Thoracic aorta (tissue), 2 donors: ENCODE measurements at regions not wholly inside any gene's neighbourhood (a gene's known extent, or its start where the extent isn't known, plus 50 kb on each side); places are given as distances from the start of the nearest gene placed in this dataset.

Experiments used
- ATAC-seq: fragments of 150-250 bp; one replicate; pipeline ENCODE4 v1.8.0; 2017; ENCODE audit warnings: low read depth; ENCODE audit not compliant: insufficient number of reproducible peaks, low FRiP score
- DNase-seq: peaks from one replicate; pipeline ENCODE4 v3.0.0-alpha.2; 2020; ENCODE audit warnings: low spot score
- H3K27ac ChIP-seq, 2 donors: fragments of 200-600 bp; sonication (generic); 1 replicate in 1 of 2; 2 replicates in 1 of 2; pipeline ENCODE4 v1.5.1; 2016; ENCODE audit warnings: mild to moderate bottlenecking in 2 of 2, moderate library complexity in 2 of 2
- H3K27me3 ChIP-seq: fragments of 200-600 bp; sonication (generic); replicated peaks from 2 replicates; pipeline ENCODE4 v1.6.0; 2016; ENCODE audit warnings: mild to moderate bottlenecking; ENCODE audit not compliant: insufficient read depth
- H3K36me3 ChIP-seq: fragments of 200-600 bp; sonication (generic); one replicate; pipeline ENCODE4 v1.5.1; 2016
- H3K4me1 ChIP-seq, 2 donors: fragments of 200-600 bp; sonication (generic); 1 replicate in 1 of 2; 2 replicates in 1 of 2; pipeline versions ENCODE4 v1.5.1 to v1.6.0; 2016; ENCODE audit warnings: low read depth in 2 of 2, mild to moderate bottlenecking in 1 of 2; ENCODE audit not compliant: control insufficient read depth in 1 of 2
- H3K4me3 ChIP-seq: fragments of 200-600 bp; sonication (generic); 2 replicates; pipeline ENCODE4 v1.5.1; 2016; ENCODE audit warnings: mild to moderate bottlenecking
- H3K9me3 ChIP-seq: fragments of 200-600 bp; sonication (generic); 2 replicates; pipeline ENCODE4 v1.5.1; 2016
- TF ChIP-seq, protein P1 (sequence below): fragments of 200-600 bp; sonication (generic); IDR thresholded peaks from one replicate; pipeline ENCODE4 v1.5.1; 2019; ENCODE audit warnings: antibody characterized with exemption

DNA sequence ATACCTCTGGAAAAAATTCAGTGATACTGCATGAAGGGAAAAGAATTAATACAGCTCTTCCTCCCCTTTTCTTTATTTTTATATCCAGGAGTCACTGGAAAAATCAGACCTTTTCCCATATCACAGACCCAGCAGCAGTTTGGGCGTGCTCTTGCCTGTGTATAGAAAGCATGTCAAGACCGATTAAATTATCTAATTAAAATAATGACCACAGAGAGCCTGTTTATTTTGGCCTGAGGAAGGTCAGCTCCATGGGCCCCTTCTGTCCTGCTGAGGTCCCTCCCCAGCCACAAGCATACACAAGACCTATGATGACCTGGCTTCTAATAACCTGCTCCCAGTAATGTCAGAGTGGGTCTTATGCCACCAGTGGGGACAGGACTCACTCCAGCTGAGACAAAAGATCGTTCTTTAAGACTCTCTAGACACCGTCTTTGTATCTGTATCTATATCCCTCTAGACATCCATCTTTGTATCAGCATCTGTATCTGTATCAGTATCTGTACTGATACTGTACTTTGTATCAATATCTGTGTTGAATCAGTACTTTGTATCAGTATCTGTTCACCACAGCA, 147.8 kb downstream of the VAPA start:
- no peak overlapping the region for H3K4me3 ChIP-seq
- ATAC-seq (no peak), DNase-seq (no peak)
- TF ChIP-seq, protein P1, sequence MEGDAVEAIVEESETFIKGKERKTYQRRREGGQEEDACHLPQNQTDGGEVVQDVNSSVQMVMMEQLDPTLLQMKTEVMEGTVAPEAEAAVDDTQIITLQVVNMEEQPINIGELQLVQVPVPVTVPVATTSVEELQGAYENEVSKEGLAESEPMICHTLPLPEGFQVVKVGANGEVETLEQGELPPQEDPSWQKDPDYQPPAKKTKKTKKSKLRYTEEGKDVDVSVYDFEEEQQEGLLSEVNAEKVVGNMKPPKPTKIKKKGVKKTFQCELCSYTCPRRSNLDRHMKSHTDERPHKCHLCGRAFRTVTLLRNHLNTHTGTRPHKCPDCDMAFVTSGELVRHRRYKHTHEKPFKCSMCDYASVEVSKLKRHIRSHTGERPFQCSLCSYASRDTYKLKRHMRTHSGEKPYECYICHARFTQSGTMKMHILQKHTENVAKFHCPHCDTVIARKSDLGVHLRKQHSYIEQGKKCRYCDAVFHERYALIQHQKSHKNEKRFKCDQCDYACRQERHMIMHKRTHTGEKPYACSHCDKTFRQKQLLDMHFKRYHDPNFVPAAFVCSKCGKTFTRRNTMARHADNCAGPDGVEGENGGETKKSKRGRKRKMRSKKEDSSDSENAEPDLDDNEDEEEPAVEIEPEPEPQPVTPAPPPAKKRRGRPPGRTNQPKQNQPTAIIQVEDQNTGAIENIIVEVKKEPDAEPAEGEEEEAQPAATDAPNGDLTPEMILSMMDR: no peak
- no peaks in the 10 kb centered on the region for H3K9me3 ChIP-seq
- H3K27me3 ChIP-seq: no peaks in the 10 kb centered on the region
- H3K36me3 ChIP-seq: no peaks in the 10 kb centered on the region
- H3K27ac ChIP-seq: no peak overlapping the region
- H3K4me1 ChIP-seq: peaks cover 12 to 17% of the 10 kb centered on the region in 2 donors

DNA sequence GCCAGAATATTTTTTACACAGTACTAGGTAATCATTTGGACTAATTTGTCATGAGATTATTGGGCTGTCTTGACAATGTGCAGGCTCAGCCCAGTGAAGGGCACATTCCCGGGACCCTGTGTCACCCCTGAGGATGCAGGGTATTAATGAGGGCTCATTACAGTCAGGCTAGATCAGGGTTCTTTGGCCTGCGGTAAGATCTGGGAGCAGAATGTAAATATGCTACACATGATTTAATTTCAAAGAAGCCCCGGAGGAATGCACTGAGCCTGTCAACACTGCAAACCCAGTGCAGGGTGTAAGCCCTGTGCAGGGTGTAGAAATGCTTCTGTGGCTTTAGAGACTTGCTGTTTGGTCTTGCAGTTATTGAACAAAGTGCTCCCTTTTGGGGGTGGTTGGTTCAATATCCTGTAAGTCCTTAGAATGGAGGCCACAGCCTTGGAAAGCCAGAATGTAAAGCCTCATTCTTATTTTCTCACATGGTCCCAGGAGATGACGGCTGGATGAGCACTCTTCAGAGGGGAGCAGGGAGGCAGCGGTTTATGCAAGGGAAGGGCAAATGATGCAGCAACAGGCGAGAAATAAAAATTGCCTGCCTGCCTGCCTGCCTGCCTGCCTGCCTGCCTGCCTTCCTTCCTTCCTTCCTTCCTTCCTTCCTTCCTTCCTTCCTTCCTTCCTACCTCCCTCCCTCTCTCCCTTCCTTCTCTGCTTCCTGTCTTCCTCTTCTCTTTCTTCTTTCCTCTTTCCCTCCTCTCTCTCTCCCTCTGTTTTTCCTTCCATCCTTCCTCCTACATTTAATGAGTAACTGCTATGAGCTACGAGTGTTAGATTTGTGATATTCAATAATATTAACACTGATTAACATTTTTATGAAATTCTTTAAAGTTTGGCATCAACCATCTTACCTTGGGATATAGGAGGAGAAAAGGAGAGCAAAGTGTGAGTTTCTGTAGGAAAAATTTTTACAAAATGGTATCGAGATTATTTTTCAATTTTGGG, 148.8 kb downstream of the VAPA start:
- TF ChIP-seq, protein P1: no peak
- H3K4me1 ChIP-seq: peaks cover 8 to 18% of the 10 kb centered on the region in 2 donors
- no peak overlapping the region for H3K4me3 ChIP-seq
- ATAC-seq (no peak), DNase-seq (no peak)
- no peaks in the 10 kb centered on the region for H3K9me3 ChIP-seq
- no peak overlapping the region for H3K27ac ChIP-seq
- H3K27me3 ChIP-seq: no peaks in the 10 kb centered on the region
- no peaks in the 10 kb centered on the region for H3K36me3 ChIP-seq

DNA sequence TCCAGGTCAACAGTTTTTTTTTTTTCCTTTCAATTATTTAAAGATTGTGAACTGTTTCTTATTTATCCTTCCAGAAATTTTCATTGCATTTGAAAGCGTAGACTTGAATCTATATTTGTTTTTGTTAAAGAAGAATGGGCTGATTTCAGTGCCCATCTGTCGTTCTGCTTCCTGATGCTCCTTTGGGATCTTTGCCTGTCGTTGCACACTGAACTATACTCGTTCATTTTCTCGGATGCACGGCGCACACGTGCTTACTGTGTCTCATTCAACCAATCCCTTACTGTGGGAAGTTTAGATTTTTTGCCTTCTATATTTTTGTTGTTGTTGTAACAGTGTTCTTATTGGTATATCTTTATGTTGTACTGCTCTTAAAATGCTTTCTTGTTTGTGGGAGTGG, 149.7 kb downstream of the VAPA start:
- peaks cover 3 to 18% of the 10 kb centered on the region in 2 donors for H3K4me1 ChIP-seq
- ATAC-seq (no peak), DNase-seq (no peak)
- H3K9me3 ChIP-seq: no peaks in the 10 kb centered on the region
- no peaks in the 10 kb centered on the region for H3K36me3 ChIP-seq
- no peaks in the 10 kb centered on the region for H3K27me3 ChIP-seq
- no peak overlapping the region for H3K4me3 ChIP-seq
- no peak overlapping the region for H3K27ac ChIP-seq
- TF ChIP-seq, protein P1: no peak

DNA sequence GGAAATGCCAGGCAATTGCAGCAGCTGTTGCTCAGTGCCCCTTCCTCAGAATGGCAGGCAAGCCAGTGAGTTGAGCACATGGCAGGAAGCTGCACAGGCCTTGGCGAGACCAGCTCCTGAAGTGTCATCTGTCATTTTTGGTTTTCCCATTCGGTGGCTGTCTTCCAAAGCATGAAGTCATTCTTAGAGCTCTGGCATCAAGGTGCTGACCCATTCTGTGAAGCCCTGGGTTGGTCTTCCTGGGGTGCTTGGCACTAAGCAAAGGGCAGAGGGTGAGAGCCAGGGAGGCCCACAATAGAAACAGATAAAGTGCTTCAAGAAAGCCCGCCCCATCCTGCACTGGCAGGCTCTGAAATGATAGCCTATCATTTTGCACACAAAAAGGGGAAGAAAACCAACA, 150.5 kb downstream of the VAPA start:
- H3K27me3 ChIP-seq: no peaks in the 10 kb centered on the region
- H3K27ac ChIP-seq: no peak overlapping the region
- peaks cover 3 to 15% of the 10 kb centered on the region in 2 donors for H3K4me1 ChIP-seq
- TF ChIP-seq, protein P1: no peak
- ATAC-seq: no peak
- no peak overlapping the region for H3K4me3 ChIP-seq
- no peak for DNase-seq
- H3K9me3 ChIP-seq: no peaks in the 10 kb centered on the region
- no peaks in the 10 kb centered on the region for H3K36me3 ChIP-seq

DNA sequence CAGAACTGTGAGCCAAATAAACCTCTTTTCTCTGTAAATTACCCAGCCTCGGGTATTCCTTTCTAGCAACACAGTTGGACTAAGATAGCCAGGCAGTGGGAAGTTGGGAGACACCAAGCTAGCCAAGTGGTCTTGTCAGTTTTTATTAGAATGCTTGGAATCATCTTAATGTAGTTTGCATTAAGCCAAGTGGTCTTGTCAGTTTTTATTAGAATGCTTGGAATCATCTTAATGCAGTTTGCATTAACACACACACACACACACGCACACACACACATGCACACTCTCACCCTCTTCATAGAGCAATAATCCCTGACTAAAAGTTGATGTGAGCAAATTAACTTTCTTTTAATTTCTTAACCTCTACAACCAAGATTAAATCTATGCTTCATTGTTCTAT, 151.5 kb downstream of the VAPA start:
- DNase-seq (no peak), ATAC-seq (no peak)

More for the DNA sequence above, 151.5 kb downstream of the VAPA start:
- no peaks in the 10 kb centered on the region for H3K27me3 ChIP-seq
- TF ChIP-seq, protein P1: no peak
- H3K4me3 ChIP-seq: no peak overlapping the region
- H3K27ac ChIP-seq: no peak overlapping the region
- H3K9me3 ChIP-seq: no peaks in the 10 kb centered on the region
- peaks cover 0 to 15% of the 10 kb centered on the region in 2 donors for H3K4me1 ChIP-seq
- H3K36me3 ChIP-seq: no peaks in the 10 kb centered on the region
